Hippocampal formation (tissue), 2 donors: ENCODE measurements at regions not wholly inside any gene's neighbourhood (a gene's known extent, or its start where the extent isn't known, plus 50 kb on each side); places are given as distances from the start of the nearest gene placed in this dataset.
"Not testable (repeated sequence)": the region's sequence is repeated elsewhere in the genome, so short reads cannot be mapped to it uniquely, and the experiment has no call there.

Experiments
- DNase-seq, 2 donors: peaks; one replicate each; lab custom pipeline; 2025; lab: John Stamatoyannopoulos, UW

GRCh38 chr15:66964111-66964738 lies 101.2 kb upstream of the SMAD3 start:
- no peak for DNase-seq

- DNase-seq = no peak
Measured at GRCh38 chr15:66964791-66965190, 100.6 kb upstream of the SMAD3 start.

- no peak for DNase-seq
Measured at GRCh38 chr15:66965201-66965900, 100.1 kb upstream of the SMAD3 start.

DNA sequence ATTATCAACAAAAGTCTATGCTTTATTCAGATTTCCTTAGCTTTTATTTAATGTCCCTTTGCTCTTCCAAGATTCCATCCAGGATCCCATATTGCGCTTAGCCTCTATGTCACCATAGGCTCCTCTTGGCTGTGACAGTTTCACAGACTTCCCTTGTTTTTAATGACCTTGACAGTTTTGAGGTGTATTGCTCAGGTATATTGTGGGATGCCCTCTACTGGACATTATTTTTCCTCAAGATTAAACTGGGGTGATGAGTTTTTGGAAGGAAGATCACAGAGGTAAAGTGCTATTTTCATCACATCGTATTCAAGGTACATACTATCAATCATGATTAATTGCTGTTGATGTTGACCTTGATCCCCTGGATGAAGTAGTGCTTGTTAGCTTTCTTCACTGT lies 99.1 kb upstream of the SMAD3 start:
- DNase-seq = no peak

DNA sequence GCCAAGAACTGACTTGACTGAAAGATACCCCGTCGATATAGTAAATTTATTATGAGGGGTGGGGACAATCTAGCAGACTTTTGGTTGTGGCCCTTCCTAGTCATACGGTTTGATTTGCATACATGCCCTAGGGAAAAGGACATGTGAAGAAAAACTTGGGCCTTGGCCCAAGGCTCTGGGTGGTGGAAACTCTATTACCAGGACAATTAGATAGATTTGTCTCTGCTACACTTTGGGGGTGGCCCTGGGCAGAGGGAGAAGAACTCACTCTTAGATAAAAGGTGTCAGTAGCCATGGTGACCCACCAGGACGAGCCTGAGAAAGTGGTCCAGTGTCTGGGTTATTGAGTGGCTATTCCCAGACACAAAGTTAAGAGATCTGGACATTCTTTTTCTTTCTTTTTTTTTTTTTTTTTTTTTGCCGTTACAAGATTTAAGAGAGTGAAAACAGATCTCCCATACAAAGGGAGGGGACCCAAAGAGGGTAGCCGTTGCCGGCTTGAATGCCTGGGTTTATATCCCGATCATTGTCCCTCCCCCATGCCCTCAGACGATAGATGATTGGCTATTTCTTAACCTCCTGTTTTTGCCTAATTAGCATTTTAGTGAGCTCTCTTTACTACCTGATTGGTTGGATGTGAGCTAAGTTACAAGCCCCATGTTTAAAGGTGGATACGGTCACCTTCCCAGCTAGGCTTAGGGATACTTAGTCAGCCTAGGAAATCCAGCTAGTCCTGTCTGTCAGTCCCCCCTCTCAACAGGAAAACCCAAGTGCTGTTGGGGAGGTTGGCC lies 96.4 kb upstream of the SMAD3 start:
- no peak for DNase-seq

GRCh38 chr15:66974131-66974530 lies 91.3 kb upstream of the SMAD3 start:
- not testable (repeated sequence) for DNase-seq

- DNase-seq = not testable (repeated sequence)
Measured at GRCh38 chr15:66976106-66976640, 89.2 kb upstream of the SMAD3 start.

DNA sequence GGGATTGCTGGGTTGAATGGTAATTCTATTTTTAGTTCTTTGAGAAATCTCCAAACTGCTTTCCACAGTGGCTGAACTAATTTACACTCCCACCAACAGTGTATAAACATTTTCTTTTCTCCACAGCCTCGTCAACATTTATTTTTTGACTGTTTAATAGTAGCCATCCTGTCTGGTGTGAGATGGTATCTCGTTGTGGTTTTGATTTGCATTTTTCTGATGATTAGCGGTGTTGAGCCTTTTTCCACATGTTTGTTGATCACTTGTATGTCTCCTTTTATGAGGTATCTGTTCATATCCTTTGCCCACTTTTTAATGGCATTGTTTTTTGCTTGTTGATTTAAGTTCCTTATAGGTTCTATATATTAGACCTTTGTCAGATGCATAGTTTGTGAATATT lies 85.1 kb upstream of the SMAD3 start:
- DNase-seq = not testable (repeated sequence)

- no peak for DNase-seq
Measured at GRCh38 chr15:66981771-66982170, 83.6 kb upstream of the SMAD3 start.

- DNase-seq = no peak
Measured at GRCh38 chr15:66982250-66982649, 83.2 kb upstream of the SMAD3 start.

DNA sequence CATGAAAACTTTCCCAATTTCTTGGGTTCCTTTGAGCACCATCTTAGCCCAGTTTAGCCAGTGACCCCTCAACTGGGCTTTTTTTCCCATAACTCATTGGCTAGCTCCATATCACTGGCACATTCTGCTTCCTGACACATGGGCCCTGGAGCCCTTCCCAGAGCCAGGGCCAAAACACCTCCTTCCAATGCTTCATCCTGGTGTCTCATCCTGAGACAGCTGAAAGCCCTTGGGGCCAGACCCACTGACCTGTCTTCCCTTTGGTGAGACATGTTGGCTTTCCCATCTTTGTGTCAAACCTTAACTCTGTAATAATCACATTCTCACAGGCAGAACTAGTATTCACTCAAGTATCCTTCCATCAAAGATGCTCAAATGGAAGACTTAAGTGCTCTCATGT lies 82.6 kb upstream of the SMAD3 start:
- DNase-seq = no peak

DNA sequence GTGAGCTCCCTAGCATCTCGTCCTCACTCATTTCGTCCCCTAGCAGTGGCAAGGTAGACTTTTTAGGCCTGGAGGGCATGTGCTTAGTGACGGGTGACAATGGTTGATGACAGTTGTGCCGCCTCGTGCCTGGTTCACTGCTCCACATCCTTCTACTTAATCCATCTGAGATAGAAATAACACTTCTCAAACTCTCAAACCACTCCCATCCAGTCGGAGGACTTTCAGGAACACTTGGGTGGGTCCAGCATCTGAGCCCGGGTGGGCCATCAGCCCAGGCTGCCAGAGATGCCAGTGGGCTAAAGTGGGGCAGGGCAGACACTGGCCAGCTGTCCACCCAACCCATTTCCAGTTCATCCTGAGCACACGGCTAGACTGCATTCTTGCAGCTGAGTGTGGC lies 79.7 kb upstream of the SMAD3 start:
- no peak for DNase-seq

GRCh38 chr15:66986951-66987350 lies 78.5 kb upstream of the SMAD3 start:
- DNase-seq = peak; percentile 20 to 33

GRCh38 chr15:66993090-66993489 lies 72.3 kb upstream of the SMAD3 start:
- DNase-seq = no peak

DNA sequence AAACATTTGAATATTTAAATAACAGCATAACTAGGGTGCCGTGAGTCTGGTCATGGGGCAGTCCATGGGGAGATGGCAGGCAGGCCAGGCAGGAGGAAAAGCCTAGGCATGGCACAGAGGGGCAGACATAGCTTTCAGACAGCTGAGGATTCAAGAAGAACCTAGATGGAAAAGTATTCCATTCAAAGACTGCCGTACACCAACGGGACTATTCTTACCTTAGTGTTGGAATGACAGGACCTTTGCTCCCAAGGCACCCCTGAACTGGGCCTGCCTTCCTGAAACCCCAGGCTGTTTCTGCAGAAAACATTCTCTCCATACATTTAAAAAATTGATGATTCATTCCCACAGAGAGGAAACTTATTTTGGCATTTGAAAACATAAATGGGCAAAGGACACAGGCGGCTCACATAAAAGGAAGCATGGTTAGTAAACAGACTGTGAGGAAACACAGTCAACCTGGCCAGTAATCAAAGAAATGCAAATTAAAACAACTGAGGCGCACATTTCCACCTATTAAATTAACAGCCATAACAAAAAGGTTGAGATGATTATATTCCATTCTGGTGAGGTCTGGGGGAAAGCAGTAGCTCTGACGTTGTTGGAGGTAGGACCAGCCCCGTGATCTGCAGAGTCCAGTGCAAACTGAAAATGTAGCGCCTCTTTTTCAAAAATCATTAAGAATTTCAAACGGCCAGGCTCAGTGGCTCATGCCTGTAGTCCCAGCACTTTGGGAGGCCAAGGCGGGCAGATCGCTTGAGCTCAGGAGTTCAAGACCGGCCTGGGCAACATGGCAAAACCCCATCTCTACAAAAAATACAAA lies 71.3 kb upstream of the SMAD3 start:
- DNase-seq = no peak

GRCh38 chr15:66994927-66995656 lies 70.3 kb upstream of the SMAD3 start:
- DNase-seq = no peak

DNA sequence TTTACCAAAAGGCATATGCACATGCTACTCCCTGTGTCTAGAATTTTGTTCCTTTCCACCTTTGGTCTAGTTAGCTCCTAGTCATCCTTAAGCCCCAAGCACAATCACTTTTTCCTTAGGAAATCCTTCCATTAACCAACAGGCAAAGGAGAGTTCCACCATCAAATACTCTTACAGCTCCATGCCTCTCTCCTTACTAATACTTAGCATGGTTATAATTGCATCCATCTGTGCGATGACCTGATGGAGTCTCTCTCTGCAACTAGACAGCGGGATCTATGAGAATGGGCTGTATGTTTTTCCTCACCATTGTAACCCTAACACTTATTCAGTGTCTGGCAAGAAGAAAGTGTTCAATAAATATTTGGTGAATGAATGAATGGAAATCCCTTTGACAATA lies 69.3 kb upstream of the SMAD3 start:
- DNase-seq = no peak

DNA sequence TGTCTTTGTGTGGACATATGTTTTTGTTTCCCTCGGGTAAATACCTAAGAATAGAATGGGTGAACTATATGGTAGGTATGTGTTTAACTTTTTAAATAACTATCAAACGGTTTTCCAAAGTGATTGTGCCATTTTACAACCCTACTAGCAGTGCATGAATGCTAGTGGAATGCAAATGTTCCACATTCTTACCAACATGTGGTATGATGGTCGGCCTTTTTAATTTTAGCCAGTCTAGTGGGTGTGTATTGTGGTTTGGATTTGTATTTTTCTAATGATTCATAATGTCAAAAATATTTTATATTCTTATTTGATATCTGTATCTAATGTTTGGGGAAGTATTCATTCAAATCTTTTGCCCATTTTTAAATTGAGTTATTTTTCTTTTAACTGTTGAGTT lies 68.2 kb upstream of the SMAD3 start:
- DNase-seq = no peak

GRCh38 chr15:66998234-66998633 lies 67.2 kb upstream of the SMAD3 start:
- DNase-seq = not testable (repeated sequence)

GRCh38 chr15:66999046-66999968 lies 66.1 kb upstream of the SMAD3 start:
- DNase-seq = no peak
